Testis (tissue), 2 donors: ENCODE measurements at regions not wholly inside any gene's neighbourhood (a gene's known extent, or its start where the extent isn't known, plus 50 kb on each side); places are given as distances from the start of the nearest gene placed in this dataset.

Source experiments
- DNase-seq: peaks from one replicate; pipeline ENCODE4 v3.0.0-alpha.2; 2019
- H3K27ac ChIP-seq, 2 donors: fragments of 200-600 bp; sonication (generic); one replicate each; pipeline ENCODE4 v1.5.1; 2019
- H3K27me3 ChIP-seq: fragments of 200-600 bp; sonication (generic); one replicate; pipeline ENCODE4 v1.5.1; 2019
- H3K36me3 ChIP-seq: fragments of 200-600 bp; sonication (generic); one replicate; pipeline ENCODE4 v1.5.1; 2017; ENCODE audit warnings: low read depth; ENCODE audit errors: missing control alignments
- H3K4me1 ChIP-seq: fragments of 200-600 bp; sonication (generic); one replicate; pipeline ENCODE4 v1.5.1; 2019
- H3K4me3 ChIP-seq, 2 donors: fragments of 200-600 bp; sonication (generic); one replicate each; pipeline ENCODE4 v1.5.1; 2017 to 2019
- H3K9me3 ChIP-seq: fragments of 200-600 bp; sonication (generic); one replicate; pipeline ENCODE4 v1.5.1; 2017
- CTCF ChIP-seq, 3 experiments: fragments of 450-650 bp in 2 of 3; fragments of 200-600 bp in 1 of 3; sonication (generic) in 1 of 3; IDR thresholded peaks; one replicate each; pipeline ENCODE4 v1.5.1; 2016 to 2019; ENCODE audit warnings: antibody characterized with exemption in 3 of 3, mild to moderate bottlenecking in 2 of 3, moderate library complexity in 1 of 3
- POLR2A ChIP-seq: fragments of 450-650 bp; IDR thresholded peaks from one replicate; pipeline ENCODE4 v1.6.1; 2017; ENCODE audit warnings: antibody characterized with exemption, mild to moderate bottlenecking, moderate library complexity
- WGBS, 2 donors: methylation state at CpG; one replicate each; pipeline ENCODE4 v1.1.5; 2018; 5-methylcytosine and 5-hydroxymethylcytosine counted together
- intact Hi-C: fragments of 100-400 bp; cut with DNase I; formaldehyde crosslinking; loops from one replicate; pipeline ENCODE4 v1.15.1; 2023; ENCODE audit warnings: low total_unique reads

- Histone ChIP-seq H3K27me3 (no peaks in the 10 kb centered on the region), H3K4me1 (peaks cover 16% of the 10 kb centered on the region), H3K36me3 (no peaks in the 10 kb centered on the region), H3K4me3 (no peak overlapping the region), H3K27ac (no peak overlapping the region), H3K9me3 (no peaks in the 10 kb centered on the region)
- 37 to 51% methylated on average over 23 of the region's 23 CpGs for WGBS, 2 donors
- no peak for TF ChIP-seq CTCF (IDR thresholded peaks at IDR 0.05)
- TF ChIP-seq POLR2A = no peak
- DNase-seq = no peak
- intact Hi-C loops = loop anchor here (10.0 kb wide), 1 partner anchor 955 kb away; no protein-coding TSS in a partner anchor
These were observed 128.2 kb upstream of the C11orf58 start for GRCh38 chr11:16610213-16610737.

- no peaks in the 10 kb centered on the region for H3K9me3 ChIP-seq
- H3K27ac ChIP-seq = no peak overlapping the region
- H3K36me3 ChIP-seq = no peaks in the 10 kb centered on the region
- TF ChIP-seq CTCF (IDR thresholded peaks at IDR 0.05) = no peak
- no peak for TF ChIP-seq POLR2A
- no peak for DNase-seq
- H3K27me3 ChIP-seq = no peaks in the 10 kb centered on the region
- intact Hi-C loops = loop anchor here (10.0 kb wide), 1 partner anchor 955 kb away; no protein-coding TSS in a partner anchor
- 56 to 71% methylated on average over 2 to 3 of the region's 3 CpGs for WGBS, 2 donors
- H3K4me3 ChIP-seq = no peak overlapping the region
- peaks cover 16% of the 10 kb centered on the region for H3K4me1 ChIP-seq
These were observed 128.7 kb upstream of the C11orf58 start for GRCh38 chr11:16609769-16610168.

GRCh38 chr11:16607675-16608644, 130.5 kb upstream of the C11orf58 start:
- DNase-seq = peak; percentile 89
- Histone ChIP-seq H3K9me3 (no peaks in the 10 kb centered on the region), H3K27ac (peak overlapping the region; percentile 78 to 82), H3K4me1 (peaks cover 28% of the 10 kb centered on the region), H3K36me3 (no peaks in the 10 kb centered on the region), H3K27me3 (no peaks in the 10 kb centered on the region), H3K4me3 (peak overlapping the region; percentile 64 to 75)
- intact Hi-C loops = no loop called here
- no peak for TF ChIP-seq CTCF (IDR thresholded peaks at IDR 0.05)
- TF ChIP-seq POLR2A = no peak
- WGBS, 2 donors = 20% methylated on average over 25 of the region's 25 CpGs

- TF ChIP-seq CTCF (IDR thresholded peaks at IDR 0.05) (no peak), POLR2A (no peak)
- peaks cover 22% of the 10 kb centered on the region for H3K4me1 ChIP-seq
- DNase-seq = peak; percentile 32
- H3K27me3 ChIP-seq = no peaks in the 10 kb centered on the region
- H3K9me3 ChIP-seq = no peaks in the 10 kb centered on the region
- peak overlapping the region; percentile 78 to 82 for H3K27ac ChIP-seq
- peak overlapping the region; percentile 64 to 75 for H3K4me3 ChIP-seq
- H3K36me3 ChIP-seq = no peaks in the 10 kb centered on the region
- WGBS, 2 donors = 1 to 3% methylated on average over 49 to 81 of the region's 81 CpGs
- intact Hi-C loops = no loop called here
These were observed 131.4 kb upstream of the C11orf58 start for GRCh38 chr11:16606784-16607674.
